ENCODE measurements at regions not wholly inside any gene's neighbourhood (a gene's known extent, or its start where the extent isn't known, plus 50 kb on each side); places are given as distances from the start of the nearest gene placed in this dataset.

GRCh38 chr20:52389606-52390005, 198.0 kb upstream of the ZFP64 start:
- H3K9me3 ChIP-seq (ENCODE audit: control insufficient read depth, insufficient read depth, low read length): no peaks in the 10 kb centered on the region
- no peak overlapping the region for H4K91ac ChIP-seq (ENCODE audit: insufficient read depth, low read depth, low read length)
- no peak for ATAC-seq (ENCODE audit: low read depth)
- no peak for DNase-seq
- no peak overlapping the region for H4K5ac ChIP-seq (ENCODE audit: low read depth, low read length)
- no peak overlapping the region for H4K8ac ChIP-seq (ENCODE audit: low read depth in 2 of 2, low read length in 2 of 2)
- POLR2A ChIA-PET (ENCODE audit: unreplicated experiment): no interaction called here
- no peak overlapping the region for H3K9ac ChIP-seq (ENCODE audit: low read depth, low read length)
- in situ Hi-C loops (cut with MboI; ENCODE audit: low sequenced_read_pairs) (no loop called here), intact Hi-C loops (cut with micrococcal nuclease) (no loop called here), dilution Hi-C loops (cut with HindIII; ENCODE audit: low sequenced_read_pairs, unreplicated experiment) (no loop called here)
- no peaks in the 10 kb centered on the region for H3K79me1 ChIP-seq (ENCODE audit: low read depth in 1 of 2, low read length in 2 of 2)
- no peak overlapping the region for H3K23ac ChIP-seq (ENCODE audit: low read depth, low read length)
- H2BK20ac ChIP-seq (ENCODE audit: low read depth, low read length): no peak overlapping the region
- no peak overlapping the region for H2BK120ac ChIP-seq (ENCODE audit: low read depth, low read length)
- H2AFZ ChIP-seq (replicated peaks; ENCODE audit: low read length, poor library complexity): no peak overlapping the region
- no peaks in the 10 kb centered on the region for H3K4me1 ChIP-seq (ENCODE audit: control insufficient read depth, insufficient read depth, low read length)
- no peak overlapping the region for H3K18ac ChIP-seq (ENCODE audit: low read depth, low read length)
- TF ChIP-seq MXI1 (IDR thresholded peaks at IDR 0.05; ENCODE audit: borderline replicate concordance, low read depth, low read length): no peak
- no peak for TF ChIP-seq CEBPB (IDR thresholded peaks at IDR 0.05; ENCODE audit: low read depth, low read length)
- no peak overlapping the region for H3K4me2 ChIP-seq (ENCODE audit: low read depth, low read length)
- CTCF ChIA-PET: no interaction called here
- no peaks in the 10 kb centered on the region for H3K27me3 ChIP-seq (ENCODE audit: control insufficient read depth, insufficient read depth, low read length)
- WGBS, 2 experiments (ENCODE audit: extremely low coverage in 2 of 2, insufficient read length in 1 of 2): no CpG with 5 or more reads among the region's 1 CpG
- H2BK15ac ChIP-seq (ENCODE audit: low read depth, low read length): no peak overlapping the region
- H3K56ac ChIP-seq (ENCODE audit: extremely low read depth, insufficient read depth, low read length): no peak overlapping the region
- no peaks in the 10 kb centered on the region for H3K9me1 ChIP-seq (ENCODE audit: insufficient read depth, low read length)
- no peak overlapping the region for H2AK9ac ChIP-seq (replicated peaks; ENCODE audit: low read depth, low read length, poor library complexity)
- H2AK5ac ChIP-seq (ENCODE audit: low read depth, low read length): no peak overlapping the region
- H3K27ac ChIP-seq (ENCODE audit: insufficient read depth, low read length): no peak overlapping the region
- no peaks in the 10 kb centered on the region for H4K20me1 ChIP-seq (ENCODE audit: insufficient read depth, low read length)
- H3K4ac ChIP-seq (ENCODE audit: low read depth, low read length): no peak overlapping the region
- no peak overlapping the region for H3K14ac ChIP-seq (replicated peaks; ENCODE audit: low read depth, low read length)
- H3K4me3 ChIP-seq (ENCODE audit: insufficient read depth, low read depth, low read length): no peak overlapping the region
- H3K36me3 ChIP-seq (ENCODE audit: control insufficient read depth, insufficient read depth, low read length): no peaks in the 10 kb centered on the region
- no peak overlapping the region for H2BK5ac ChIP-seq (ENCODE audit: low read depth, low read length, poor library complexity, severe bottlenecking)
- no TSS peak for BruUV-seq (replicated peaks)

Data from IMR-90 (cell line).